GM21447 (cell line): ENCODE measurements at regions not wholly inside any gene's neighbourhood (a gene's known extent, or its start where the extent isn't known, plus 50 kb on each side); places are given as distances from the start of the nearest gene placed in this dataset.
"Not testable (repeated sequence)": the region's sequence is repeated elsewhere in the genome, so short reads cannot be mapped to it uniquely, and the experiment has no call there.

Experiments used
- ATAC-seq: cut with Tn5 transposase; IDR thresholded peaks from one replicate; pipeline ENCODE4 v1.9.1; 2021; ENCODE audit not compliant: unreplicated experiment

DNA sequence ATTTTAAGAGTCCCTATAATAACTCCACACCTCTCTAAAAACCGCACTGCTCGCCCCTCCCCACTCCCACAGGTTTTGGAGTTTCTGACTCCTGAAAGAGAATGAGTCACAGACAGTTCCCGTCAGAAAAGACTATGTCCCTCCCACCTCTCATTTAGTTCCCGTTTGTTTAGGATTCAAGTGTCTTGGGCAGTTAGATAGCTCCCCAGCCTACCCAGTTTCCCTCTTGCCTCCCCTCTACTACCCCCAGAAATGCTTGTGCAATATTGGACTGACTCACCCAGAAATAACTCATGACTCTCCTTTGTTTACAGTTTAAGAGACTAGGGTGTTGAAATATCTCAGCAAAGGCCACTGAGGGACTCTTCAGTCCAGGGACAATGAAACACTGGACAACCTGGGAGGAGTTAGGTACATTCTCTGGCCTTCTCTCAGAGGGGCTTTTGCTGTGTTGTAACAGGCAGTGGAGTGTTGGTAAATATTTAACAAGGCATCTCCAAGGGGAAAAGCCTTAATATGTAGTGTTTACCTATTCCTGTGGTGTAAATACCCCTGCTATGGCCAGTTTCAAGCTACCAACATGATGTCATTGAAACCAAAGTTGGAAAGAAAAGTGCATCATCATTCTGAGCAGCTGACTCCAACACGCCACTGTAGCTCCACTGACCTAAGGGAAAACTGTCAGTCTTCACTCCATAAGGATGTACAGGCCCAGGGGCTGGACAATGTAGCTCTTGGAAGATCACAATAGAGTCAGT is 96.1 kb upstream of the CHD2 start:
- peak; percentile 49 for ATAC-seq

DNA sequence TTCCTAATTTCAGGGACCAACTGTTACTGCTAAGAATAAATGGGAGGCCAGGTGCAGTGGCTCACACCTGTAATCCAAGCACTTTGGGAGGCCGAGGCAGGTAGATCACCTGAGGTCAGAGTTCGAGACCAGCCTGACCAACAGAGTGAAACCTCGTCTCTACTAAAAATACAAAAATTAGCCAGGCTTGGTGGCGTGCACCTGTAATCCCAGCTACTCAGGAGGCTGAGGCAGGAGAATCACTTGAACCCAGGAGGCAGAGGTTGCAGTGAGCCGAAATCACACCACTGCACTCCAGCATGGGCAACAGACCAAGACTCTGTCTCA is 95.6 kb upstream of the CHD2 start:
- ATAC-seq, result not testable (repeated sequence)

GRCh38 chr15:92805080-92805690 is 94.9 kb upstream of the CHD2 start:
- ATAC-seq, result no peak

DNA sequence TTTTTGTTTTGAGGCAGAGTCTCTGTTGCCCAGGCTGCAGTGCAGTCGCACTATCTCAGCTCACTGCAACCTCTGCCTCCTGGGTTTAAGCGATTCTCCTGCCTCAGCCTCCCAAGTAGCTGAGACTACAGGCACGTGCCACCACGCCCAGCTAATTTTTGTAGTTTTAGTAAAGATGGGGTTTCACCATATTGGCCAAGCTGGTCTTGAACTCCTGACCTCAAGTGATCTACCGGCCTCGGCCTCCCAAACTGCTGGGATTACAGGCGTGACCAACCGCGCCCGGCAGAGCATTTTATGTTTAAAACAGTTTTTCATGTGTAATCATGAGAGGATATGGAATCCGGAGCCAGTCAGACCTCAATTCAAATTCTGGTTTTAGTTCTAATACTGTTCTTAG is 94.0 kb upstream of the CHD2 start:
- ATAC-seq, result not testable (repeated sequence)

- no peak for ATAC-seq
Observed at GRCh38 chr15:92806763-92807162, 93.4 kb upstream of the CHD2 start.

- ATAC-seq, result no peak
Observed at GRCh38 chr15:92807971-92808571, 92.1 kb upstream of the CHD2 start.

DNA sequence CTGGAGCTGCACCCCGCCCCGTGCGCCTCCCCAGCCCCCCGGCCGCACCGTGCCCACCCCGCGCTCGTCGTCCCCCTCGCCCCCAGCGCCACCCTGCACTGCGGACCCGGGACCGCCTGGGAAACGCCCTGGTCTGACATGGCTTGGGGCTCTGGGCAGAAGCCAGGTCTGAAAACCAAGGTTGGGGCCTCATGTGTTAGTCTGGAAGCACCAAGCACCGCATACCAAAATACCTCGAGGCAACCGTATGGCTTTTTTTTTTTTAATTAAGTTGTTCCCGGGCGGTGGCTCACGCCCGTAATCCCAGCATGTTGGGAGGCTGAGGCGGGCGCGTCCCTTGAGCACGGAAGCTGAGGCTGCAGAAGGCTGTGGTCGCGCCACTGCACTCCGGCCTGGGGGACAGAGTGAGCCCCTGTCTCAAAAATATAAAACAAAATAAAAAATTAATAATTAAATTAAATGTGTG is 91.5 kb upstream of the CHD2 start:
- peak; percentile 9 for ATAC-seq

GRCh38 chr15:92809064-92809879 is 90.9 kb upstream of the CHD2 start:
- peak; percentile 69 for ATAC-seq

DNA sequence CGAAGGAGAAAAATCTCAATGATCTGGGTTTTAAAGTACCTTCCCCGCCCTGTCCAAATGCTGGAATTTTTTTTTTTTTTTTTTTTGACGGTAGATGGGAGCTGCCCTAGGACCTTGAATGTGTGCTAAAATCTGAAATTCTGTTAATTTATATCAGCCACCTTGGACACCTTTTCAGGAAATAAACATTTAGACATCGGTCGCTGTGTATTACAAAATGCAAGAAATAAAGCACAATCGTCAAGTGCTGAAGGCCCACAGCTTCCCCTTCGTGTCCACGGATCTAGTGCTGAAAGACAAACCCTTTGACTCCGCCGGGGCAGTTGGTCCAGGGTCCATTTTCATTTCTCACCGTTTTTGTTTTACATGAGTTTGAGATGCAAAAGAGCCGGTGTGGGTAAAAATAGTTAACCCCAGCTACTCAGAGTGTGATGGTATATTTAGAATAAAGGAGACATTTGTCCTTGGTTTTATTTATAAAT is 90.2 kb upstream of the CHD2 start:
- no peak for ATAC-seq

DNA sequence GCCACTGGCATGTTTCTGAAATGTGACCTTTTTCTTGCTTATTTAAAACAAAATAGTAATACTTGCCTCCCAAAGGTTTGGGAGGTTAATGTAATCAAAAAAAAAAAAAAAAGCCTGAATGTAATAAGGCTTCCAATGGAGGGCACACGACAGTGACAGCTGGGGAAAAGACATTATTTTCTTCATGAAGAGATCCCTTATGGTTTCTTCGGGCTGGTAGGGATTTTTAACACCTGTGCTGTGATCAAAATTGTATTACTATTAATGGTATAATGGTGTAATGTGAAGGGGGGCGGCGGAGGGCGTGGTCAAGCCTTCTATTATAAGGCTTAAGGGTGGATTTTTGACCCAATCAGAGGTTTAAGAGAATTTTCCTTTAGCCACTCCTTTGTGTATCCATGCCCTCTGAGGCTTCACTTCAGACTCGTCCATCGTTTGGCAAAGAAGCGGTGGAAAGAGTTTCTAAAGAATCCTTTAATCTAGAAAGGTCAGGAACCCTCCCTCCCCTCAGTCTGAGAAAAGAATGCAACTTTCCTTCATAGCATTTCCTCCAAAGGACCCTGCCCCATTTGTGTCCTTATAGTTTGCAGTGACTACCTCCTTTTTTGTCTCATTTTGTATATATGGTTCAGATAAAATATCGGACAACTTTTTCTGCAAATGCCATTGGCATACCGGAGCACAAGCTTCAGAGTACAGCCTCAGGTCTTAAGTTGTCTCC is 89.5 kb upstream of the CHD2 start:
- no peak for ATAC-seq

DNA sequence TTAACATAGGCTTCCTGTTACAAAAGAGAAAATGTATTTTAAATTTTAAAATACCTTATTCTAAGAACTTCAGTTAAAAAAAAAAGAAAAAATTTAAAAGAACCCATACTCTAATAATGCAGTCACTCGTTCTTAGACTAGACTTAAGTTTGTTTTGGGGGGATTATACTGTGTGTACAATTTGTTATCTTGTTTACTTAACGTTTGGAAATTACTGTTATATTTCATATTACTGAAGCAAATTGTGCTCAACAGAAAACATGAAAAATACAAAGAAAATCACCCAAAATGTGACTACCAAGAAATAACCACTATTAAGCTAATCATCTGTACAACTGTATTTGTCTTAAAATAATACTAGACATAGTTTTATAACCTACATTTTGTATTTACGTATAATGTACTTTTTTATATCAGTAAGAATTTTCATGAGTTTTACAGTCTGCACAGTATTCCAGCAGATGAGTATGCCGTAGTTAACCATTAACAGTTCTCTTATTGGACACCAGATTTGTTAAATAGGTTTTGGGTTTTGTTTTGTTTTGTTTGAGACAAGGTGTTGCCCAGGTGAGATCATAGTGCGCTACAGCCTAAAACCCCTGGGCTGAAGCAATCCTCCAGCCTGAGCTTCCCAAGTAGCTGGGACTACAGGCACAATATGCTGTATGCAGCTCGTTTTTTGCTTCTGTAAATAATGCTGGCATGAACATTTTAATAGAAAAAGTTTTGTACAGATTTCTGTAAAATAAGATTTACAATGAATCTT is 88.8 kb upstream of the CHD2 start:
- no peak for ATAC-seq

DNA sequence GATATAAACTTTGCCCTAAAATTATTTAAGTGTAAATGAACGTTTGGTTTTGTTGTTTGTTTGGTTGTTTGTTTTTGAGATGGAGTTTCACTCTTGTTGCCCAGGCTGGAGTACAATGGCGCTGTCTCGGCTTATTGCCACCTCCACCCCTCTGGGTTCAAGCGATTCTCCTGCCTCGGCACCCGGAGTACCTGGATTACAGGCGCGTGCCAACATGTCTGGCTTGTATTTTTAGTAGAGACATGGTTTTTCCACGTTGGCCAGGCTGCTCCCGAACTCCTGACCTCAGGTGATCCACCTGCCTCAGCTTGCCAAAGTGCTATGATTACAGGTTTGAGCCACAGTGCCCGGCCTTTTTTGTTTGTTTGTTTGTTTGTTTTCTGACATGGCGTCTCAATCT is 87.9 kb upstream of the CHD2 start:
- no peak for ATAC-seq

DNA sequence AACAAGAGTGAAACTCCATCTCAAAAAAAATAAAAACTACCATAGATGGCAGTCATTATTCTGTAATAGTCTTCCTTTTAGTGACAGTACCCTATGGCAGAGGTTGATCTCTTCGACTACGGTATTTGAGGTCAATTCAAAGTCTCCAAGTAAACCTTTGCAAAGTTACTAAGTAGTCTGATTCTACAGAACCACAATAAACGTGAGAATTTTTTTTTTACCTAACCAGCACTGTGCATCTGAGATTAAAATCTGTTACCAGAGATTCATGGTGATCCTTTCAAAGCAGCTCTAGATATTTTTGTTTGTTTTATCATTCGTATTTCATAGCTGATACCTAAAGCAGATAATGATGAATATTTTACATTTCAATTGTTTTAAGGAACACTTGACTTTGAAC is 86.6 kb upstream of the CHD2 start:
- no peak for ATAC-seq

- no peak for ATAC-seq
Observed at GRCh38 chr15:92817339-92817886, 82.7 kb upstream of the CHD2 start.

GRCh38 chr15:92818651-92819277 is 81.4 kb upstream of the CHD2 start:
- ATAC-seq, result no peak

- ATAC-seq, result peak; percentile 4
Observed at GRCh38 chr15:92819278-92820235, 80.6 kb upstream of the CHD2 start.

DNA sequence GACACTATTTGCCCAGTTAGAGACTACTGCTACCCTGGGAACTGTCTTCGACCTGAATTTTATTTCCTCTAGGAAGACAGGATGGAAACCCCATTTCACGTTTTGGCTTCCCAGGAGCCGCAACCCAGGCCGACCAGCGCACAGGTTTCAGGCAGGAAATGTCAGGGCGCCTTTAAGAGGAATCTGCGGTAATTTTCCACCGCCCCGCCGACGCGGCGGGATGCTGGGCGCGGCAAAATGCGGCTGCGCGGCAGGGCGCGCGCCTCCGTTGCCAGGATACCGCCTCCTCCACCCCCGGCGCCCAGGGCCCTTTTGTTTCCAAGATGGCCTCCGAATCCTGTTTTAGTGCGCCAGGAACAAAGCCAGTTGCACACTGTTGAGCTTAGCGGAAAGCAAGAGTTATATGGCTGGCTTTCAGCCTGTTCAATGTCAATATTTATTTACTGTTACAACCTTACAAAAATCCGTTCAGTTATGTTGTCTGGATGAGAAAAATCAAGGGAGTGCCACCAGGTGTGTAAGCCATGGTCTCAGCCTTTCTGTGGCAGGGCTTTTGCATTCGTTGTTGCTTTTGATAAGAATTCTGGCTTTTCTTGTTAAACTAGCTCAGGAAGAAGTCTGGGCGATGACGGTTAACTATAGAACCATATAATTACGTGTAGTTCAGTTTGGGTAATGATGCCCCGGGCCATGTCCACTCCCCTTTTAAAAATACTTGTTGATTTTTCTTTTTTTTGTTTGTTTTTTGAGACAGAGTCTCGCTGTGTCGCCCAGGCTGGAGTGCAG is 79.7 kb upstream of the CHD2 start:
- ATAC-seq, result peak; percentile 82
